Mucosa of stomach (tissue), 1 donor: ENCODE measurements at regions not wholly inside any gene's neighbourhood (a gene's known extent, or its start where the extent isn't known, plus 50 kb on each side); places are given as distances from the start of the nearest gene placed in this dataset.
"Not testable (repeated sequence)": the region's sequence is repeated elsewhere in the genome, so short reads cannot be mapped to it uniquely, and the experiment has no call there.

Source experiments
- H3K27me3 ChIP-seq: one replicate; pipeline ENCODE4 v1.7.0; 2013; ENCODE audit warnings: mild to moderate bottlenecking, low read length; ENCODE audit not compliant: control insufficient read depth, insufficient read depth
- H3K36me3 ChIP-seq: one replicate; pipeline ENCODE4 v1.7.0; 2013; ENCODE audit warnings: low read length; ENCODE audit not compliant: control insufficient read depth, insufficient read depth
- H3K4me1 ChIP-seq: one replicate; pipeline ENCODE4 v1.7.0; 2013; ENCODE audit warnings: mild to moderate bottlenecking, low read length; ENCODE audit not compliant: control insufficient read depth, insufficient read depth
- H3K4me3 ChIP-seq: one replicate; pipeline ENCODE4 v1.7.0; 2013; ENCODE audit warnings: low read length
- H3K9ac ChIP-seq: one replicate; pipeline ENCODE4 v1.7.0; 2013; ENCODE audit warnings: mild to moderate bottlenecking, low read length, moderate library complexity
- H3K9me3 ChIP-seq: one replicate; pipeline ENCODE4 v1.7.0; 2013; ENCODE audit warnings: mild to moderate bottlenecking, low read length, moderate library complexity; ENCODE audit not compliant: control insufficient read depth
- donor health status: Pancreatic carcinoma.

DNA sequence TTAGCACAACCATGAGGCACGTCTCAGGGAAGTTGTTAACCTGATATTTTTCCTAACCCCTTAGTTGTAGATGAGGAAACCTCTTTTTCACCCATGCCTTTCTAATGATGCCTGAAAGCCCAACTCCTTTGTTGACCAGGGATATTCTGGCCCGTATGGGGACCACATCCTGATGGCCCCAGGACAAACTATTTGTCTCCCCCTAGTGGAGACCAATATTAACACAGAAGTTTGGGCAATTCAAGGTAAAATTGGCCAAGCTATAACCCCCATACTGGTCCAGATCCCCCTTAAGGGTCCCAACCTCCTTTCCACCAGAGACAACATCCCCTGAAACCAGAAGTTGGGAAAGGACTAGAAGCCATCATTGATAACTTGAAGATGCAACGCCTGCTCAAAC, 893.3 kb downstream of the SORCS1 start:
- Histone ChIP-seq H3K4me3 (no peak overlapping the region), H3K4me1 (no peaks in the 10 kb centered on the region), H3K9me3 (no peaks in the 10 kb centered on the region), H3K36me3 (no peaks in the 10 kb centered on the region), H3K27me3 (no peaks in the 10 kb centered on the region), H3K9ac (no peak overlapping the region)

DNA sequence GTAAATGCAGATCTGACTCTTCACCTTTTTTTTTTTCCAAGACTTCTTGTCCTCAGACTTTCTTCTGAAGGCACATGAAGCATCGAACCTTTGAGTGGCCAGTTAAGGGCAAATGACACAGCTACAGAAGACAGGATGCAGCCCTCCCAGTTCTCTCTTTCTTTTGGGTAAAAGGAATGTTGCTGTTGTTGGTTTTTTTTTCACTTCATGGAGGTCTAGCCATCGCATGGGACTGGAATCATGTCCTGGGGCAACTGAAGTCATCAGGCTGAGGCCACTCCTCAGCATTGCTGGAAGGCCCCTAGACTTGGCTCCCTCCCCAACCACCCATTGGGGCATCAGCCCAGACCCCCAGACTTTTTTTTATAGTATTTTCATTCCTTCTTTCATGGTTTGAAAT, 896.5 kb downstream of the SORCS1 start:
- H3K9ac ChIP-seq = no peak overlapping the region
- H3K9me3 ChIP-seq = no peaks in the 10 kb centered on the region
- H3K4me1 ChIP-seq = no peaks in the 10 kb centered on the region
- H3K4me3 ChIP-seq = no peak overlapping the region
- H3K27me3 ChIP-seq = no peaks in the 10 kb centered on the region
- H3K36me3 ChIP-seq = no peaks in the 10 kb centered on the region

DNA sequence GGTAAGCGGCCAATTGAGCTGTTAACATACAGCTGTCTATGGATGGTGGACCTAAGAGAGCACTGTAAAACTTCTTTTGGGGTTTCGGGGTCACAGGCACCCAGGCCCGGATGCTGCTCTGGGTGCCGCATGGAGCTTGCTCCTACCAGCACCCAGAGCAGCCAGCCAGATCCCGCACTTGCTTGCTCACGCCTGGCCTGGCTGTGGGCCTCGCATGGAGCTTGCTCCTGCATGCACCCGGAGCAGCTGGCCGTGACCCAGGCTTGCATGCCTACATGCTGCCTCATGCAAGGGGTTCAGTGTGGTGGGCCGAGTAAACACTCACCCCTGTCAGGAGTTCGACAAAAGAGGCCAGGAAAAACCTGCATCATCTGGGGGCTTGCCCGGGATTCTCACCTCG, 896.9 kb downstream of the SORCS1 start:
- no peaks in the 10 kb centered on the region for H3K9me3 ChIP-seq
- no peaks in the 10 kb centered on the region for H3K27me3 ChIP-seq
- no peaks in the 10 kb centered on the region for H3K4me1 ChIP-seq
- H3K36me3 ChIP-seq = no peaks in the 10 kb centered on the region
- H3K9ac ChIP-seq = no peak overlapping the region
- no peak overlapping the region for H3K4me3 ChIP-seq

DNA sequence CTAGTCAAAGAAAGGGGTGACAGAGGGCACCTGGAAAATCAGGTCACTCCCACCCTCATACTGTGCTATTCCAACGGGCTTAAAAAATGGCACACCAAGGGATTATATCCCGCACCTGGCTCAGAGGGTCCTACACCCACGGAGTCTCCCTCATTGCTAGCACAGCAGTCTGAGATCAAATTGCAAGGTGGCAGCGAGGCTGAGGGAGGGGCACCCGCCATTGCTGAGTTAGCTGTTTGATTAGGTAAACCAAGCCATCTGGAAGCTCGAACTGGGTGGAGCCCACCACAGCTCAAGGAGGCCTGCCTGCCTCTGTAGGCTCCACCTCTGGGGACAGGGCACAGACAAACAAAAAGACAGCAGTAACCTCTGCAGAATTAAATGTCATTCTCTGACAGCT, 907.1 kb downstream of the SORCS1 start:
- H3K27me3 ChIP-seq, H3K4me1 ChIP-seq, H3K4me3 ChIP-seq, H3K9me3 ChIP-seq, H3K9ac ChIP-seq, H3K36me3 ChIP-seq: not testable (repeated sequence)

- Histone ChIP-seq H3K4me3 (no peak overlapping the region), H3K36me3 (no peaks in the 10 kb centered on the region), H3K4me1 (no peaks in the 10 kb centered on the region), H3K9me3 (no peaks in the 10 kb centered on the region), H3K27me3 (no peaks in the 10 kb centered on the region), H3K9ac (no peak overlapping the region)
Measured at GRCh38 chr10:106255111-106255678, 909.3 kb downstream of the SORCS1 start.

GRCh38 chr10:106254071-106254470, 910.4 kb downstream of the SORCS1 start:
- no peaks in the 10 kb centered on the region for H3K27me3 ChIP-seq
- no peaks in the 10 kb centered on the region for H3K9me3 ChIP-seq

DNA sequence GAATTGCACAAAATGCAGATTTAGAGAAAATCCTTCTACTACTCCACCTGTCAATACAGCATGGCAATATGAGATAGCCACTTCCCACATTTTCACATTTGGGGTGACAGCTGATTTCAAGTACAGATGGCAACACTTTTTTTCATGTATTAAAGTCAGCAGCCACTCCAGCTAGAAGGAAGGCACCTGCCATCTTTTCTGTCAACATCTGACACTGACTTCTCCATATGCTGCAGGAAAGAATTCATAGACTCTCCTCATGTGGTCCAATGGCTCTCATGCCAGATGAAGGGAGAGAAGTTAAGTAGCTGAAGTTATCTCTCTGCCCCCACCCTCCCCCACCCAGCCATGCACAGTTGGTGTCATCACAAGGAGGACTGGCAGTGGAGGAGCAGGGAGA, 912.0 kb downstream of the SORCS1 start:
- H3K27me3 ChIP-seq = no peaks in the 10 kb centered on the region
- H3K9me3 ChIP-seq = no peaks in the 10 kb centered on the region
- H3K4me1 ChIP-seq = no peaks in the 10 kb centered on the region
- no peak overlapping the region for H3K4me3 ChIP-seq
- no peaks in the 10 kb centered on the region for H3K36me3 ChIP-seq
- H3K9ac ChIP-seq = no peak overlapping the region

More at GRCh38 chr10:106254071-106254470, 910.4 kb downstream of the SORCS1 start:
- Histone ChIP-seq H3K36me3 (no peaks in the 10 kb centered on the region), H3K4me1 (no peaks in the 10 kb centered on the region), H3K9ac (no peak overlapping the region), H3K4me3 (no peak overlapping the region)

DNA sequence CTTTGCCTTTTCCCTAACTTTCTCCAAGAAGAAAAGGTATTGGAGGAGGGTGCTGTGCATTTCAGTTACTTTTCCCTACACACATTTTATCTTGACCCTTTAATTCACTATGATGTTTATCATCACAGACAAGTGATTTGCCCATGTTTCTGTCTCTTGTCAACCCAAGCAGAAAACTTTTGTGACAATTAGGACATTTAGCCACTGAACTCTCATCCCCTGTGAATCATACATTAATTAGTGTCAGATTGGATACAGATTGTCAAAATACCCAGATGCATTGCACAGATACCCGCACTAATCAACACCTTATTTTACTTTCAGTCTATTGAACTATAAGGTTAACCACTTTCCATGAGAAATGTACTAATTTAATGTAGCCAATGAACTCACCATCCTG, 912.9 kb downstream of the SORCS1 start:
- no peaks in the 10 kb centered on the region for H3K27me3 ChIP-seq

DNA sequence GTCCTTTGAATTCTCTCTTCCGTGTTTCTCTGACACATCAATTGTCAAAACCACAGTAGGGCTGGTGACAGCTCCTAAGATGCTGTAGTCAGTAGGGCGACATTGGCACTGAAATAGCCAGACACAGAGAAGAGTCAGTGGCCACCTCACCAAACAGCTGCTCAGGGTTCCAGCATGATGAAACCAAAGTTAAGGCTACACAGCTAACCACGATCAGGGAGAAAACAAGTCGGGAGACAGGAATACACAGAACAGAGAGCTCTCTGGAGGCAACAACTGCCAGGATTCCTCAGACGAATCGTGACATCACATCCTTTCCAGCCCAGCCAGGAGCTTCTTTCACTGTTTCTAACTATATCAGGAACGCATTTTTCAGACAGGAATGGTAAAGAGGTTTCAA, 922.2 kb downstream of the SORCS1 start:
- Histone ChIP-seq H3K27me3 (no peaks in the 10 kb centered on the region), H3K4me1 (no peaks in the 10 kb centered on the region), H3K36me3 (no peaks in the 10 kb centered on the region), H3K4me3 (no peak overlapping the region), H3K9ac (no peak overlapping the region), H3K9me3 (no peaks in the 10 kb centered on the region)

More for the DNA sequence above, 912.9 kb downstream of the SORCS1 start:
- H3K4me3 ChIP-seq = no peak overlapping the region
- H3K9me3 ChIP-seq = no peaks in the 10 kb centered on the region
- no peaks in the 10 kb centered on the region for H3K36me3 ChIP-seq
- H3K4me1 ChIP-seq = no peaks in the 10 kb centered on the region
- no peak overlapping the region for H3K9ac ChIP-seq

DNA sequence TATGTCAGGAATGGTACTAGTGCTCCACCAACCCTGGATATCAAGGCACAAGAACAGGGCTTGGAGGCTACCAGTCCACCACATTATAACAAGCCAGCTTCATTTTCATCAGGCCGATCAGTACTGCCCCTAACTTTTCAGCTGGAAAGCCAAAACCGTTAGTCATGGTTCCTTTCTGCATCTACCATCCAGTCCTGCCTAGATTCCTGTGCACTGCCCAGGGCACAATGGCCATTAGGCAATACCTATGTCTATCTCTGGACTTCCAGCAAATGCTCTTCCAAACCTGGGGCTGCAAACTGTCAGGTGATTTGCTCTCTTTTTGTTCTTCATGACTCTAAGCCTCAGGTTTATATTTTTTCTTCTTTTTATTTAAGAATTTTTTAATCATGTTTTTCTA, 937.7 kb downstream of the SORCS1 start:
- Histone ChIP-seq H3K9ac (no peak overlapping the region), H3K27me3 (no peaks in the 10 kb centered on the region), H3K4me1 (no peaks in the 10 kb centered on the region), H3K4me3 (no peak overlapping the region), H3K36me3 (no peaks in the 10 kb centered on the region), H3K9me3 (no peaks in the 10 kb centered on the region)

GRCh38 chr10:106226142-106226541, 938.4 kb downstream of the SORCS1 start:
- Histone ChIP-seq H3K9ac (no peak overlapping the region), H3K4me1 (no peaks in the 10 kb centered on the region), H3K27me3 (no peaks in the 10 kb centered on the region), H3K36me3 (no peaks in the 10 kb centered on the region), H3K9me3 (no peaks in the 10 kb centered on the region), H3K4me3 (no peak overlapping the region)

- Histone ChIP-seq H3K9ac (no peak overlapping the region), H3K36me3 (no peaks in the 10 kb centered on the region), H3K4me3 (no peak overlapping the region), H3K9me3 (no peaks in the 10 kb centered on the region), H3K4me1 (no peaks in the 10 kb centered on the region), H3K27me3 (no peaks in the 10 kb centered on the region)
Measured at GRCh38 chr10:106224676-106225075, 939.8 kb downstream of the SORCS1 start.

- no peaks in the 10 kb centered on the region for H3K36me3 ChIP-seq
- H3K4me3 ChIP-seq = no peak overlapping the region
- H3K9me3 ChIP-seq = no peaks in the 10 kb centered on the region
- no peak overlapping the region for H3K9ac ChIP-seq
- H3K27me3 ChIP-seq = no peaks in the 10 kb centered on the region
- H3K4me1 ChIP-seq = no peaks in the 10 kb centered on the region
Measured at GRCh38 chr10:106217627-106218026, 946.9 kb downstream of the SORCS1 start.
